HepG2 (cell line): ENCODE measurements at regions not wholly inside any gene's neighbourhood (a gene's known extent, or its start where the extent isn't known, plus 50 kb on each side); places are given as distances from the start of the nearest gene placed in this dataset.
A peak's percentile ranks its signal among the peaks of the same experiment; 100 is the strongest.

ENCODE experiments used
- ATAC-seq: fragments of 200-7000 bp; cut with Tn5 transposase; 3 replicates; pipeline ENCODE4 v1.9.1; 2020; ENCODE audit warnings: mild to moderate bottlenecking, moderate library complexity
- BruUV-seq: library from RNA; stranded (reverse); fragments of 400-500 nt; replicated peaks from 2 replicates; lab custom pipeline; 2021; lab: Mats Ljungman, UMichigan
- CTCF ChIA-PET: fragments of 300-600 bp; formaldehyde crosslinking; extraction: SDS; loops from one replicate; lab custom pipeline; 2021; ENCODE audit warnings: low total read pairs, inconsistent platforms, low intra/inter-chr PET ratio; lab: Yijun Ruan, JAX
- POLR2A ChIA-PET: fragments of 350-600 bp; sonication (Branson Sonifier 250); formaldehyde crosslinking; loops from one replicate; lab custom pipeline; 2020; ENCODE audit warnings: antibody characterized with exemption, inconsistent platforms; lab: Yijun Ruan, JAX
- DNase-seq: peaks from one replicate; pipeline ENCODE4 v3.0.0-alpha.2; 2015; ENCODE audit warnings: low spot score
- FAIRE-seq: peaks from 3 replicates; lab custom pipeline; 2011; peaks lifted over from hg19 to GRCh38; lab: Jason Lieb, UNC
- H2AFZ ChIP-seq: one replicate; pipeline ENCODE4 v1.6.1; 2011; ENCODE audit warnings: low read length, inconsistent platforms
- H3K27ac ChIP-seq: fragments of 300-600 bp; 3 replicates; pipeline ENCODE4 v1.8.0; 2011; ENCODE audit warnings: mixed run types, mild to moderate bottlenecking, mixed read lengths, low read length, inconsistent platforms; ENCODE audit not compliant: insufficient read depth; ENCODE audit errors: extremely low read length
- H3K27me3 ChIP-seq, 2 experiments: fragments of 200-600 bp in 1 of 2; 2 replicates in 1 of 2; 3 replicates in 1 of 2; pipeline versions ENCODE4 v1.6.0 to v1.8.0; 2011; ENCODE audit warnings: low read length in 2 of 2, mild to moderate bottlenecking in 2 of 2, moderate library complexity in 2 of 2, inconsistent platforms in 1 of 2; ENCODE audit not compliant: insufficient read depth in 2 of 2, control insufficient read depth in 1 of 2
- H3K36me3 ChIP-seq, 2 experiments: fragments of 200-600 bp in 1 of 2; replicated peaks in 1 of 2; 2 replicates in 1 of 2; 3 replicates in 1 of 2; pipeline versions ENCODE4 v1.5.1 to v1.8.0; 2011; ENCODE audit warnings: low read length in 2 of 2, inconsistent platforms in 1 of 2; ENCODE audit not compliant: insufficient read depth in 2 of 2, control insufficient read depth in 1 of 2
- H3K4me1 ChIP-seq: 2 replicates; pipeline ENCODE4 v1.5.1; 2012; ENCODE audit warnings: low read length, inconsistent platforms; ENCODE audit not compliant: insufficient read depth
- H3K4me2 ChIP-seq: 2 replicates; pipeline ENCODE4 v1.6.0; 2011; ENCODE audit warnings: low read depth, low read length, inconsistent platforms
- H3K4me3 ChIP-seq, 3 experiments: fragments of 200-600 bp in 1 of 3; sonication (generic), shearing (Covaris generic) in 1 of 3; replicated peaks in 1 of 3; 2 replicates each; pipeline ENCODE4 v1.5.1; 2011 to 2016; ENCODE audit warnings: low read length in 3 of 3, inconsistent platforms in 2 of 3, low read depth in 2 of 3, mild to moderate bottlenecking in 2 of 3, control low read depth in 1 of 3, mixed read lengths in 1 of 3; ENCODE audit not compliant: insufficient read depth in 1 of 3
- H3K79me2 ChIP-seq: one replicate; pipeline ENCODE4 v1.6.1; 2011; ENCODE audit warnings: low read length, inconsistent platforms; ENCODE audit not compliant: insufficient read depth
- H3K9ac ChIP-seq: 2 replicates; pipeline ENCODE4 v1.6.0; 2011; ENCODE audit warnings: mild to moderate bottlenecking, low read depth, low read length, inconsistent platforms; ENCODE audit not compliant: insufficient read depth
- H3K9me3 ChIP-seq: 2 replicates; pipeline ENCODE4 v1.5.1; 2012; ENCODE audit warnings: mild to moderate bottlenecking, low read length
- H4K20me1 ChIP-seq: 2 replicates; pipeline ENCODE4 v1.6.0; 2011; ENCODE audit warnings: inconsistent platforms, mild to moderate bottlenecking, low read length, moderate library complexity; ENCODE audit not compliant: insufficient read depth
- MAFF ChIP-seq: IDR thresholded peaks from 2 replicates; pipeline ENCODE4 v1.6.1; 2011; ENCODE audit warnings: low read depth, low read length, improper control_type of control experiment
- MAFK ChIP-seq, 2 experiments: IDR thresholded peaks in 1 of 2; conservative IDR thresholded peaks in 1 of 2; 2 replicates each; pipeline ENCODE4 v1.6.1; 2011; ENCODE audit warnings: improper control_type of control experiment in 2 of 2, low read length in 2 of 2
- MYC ChIP-seq: sonication (generic); formaldehyde crosslinking; IDR thresholded peaks from 2 replicates; pipeline ENCODE4 v1.9.0; 2021; ENCODE audit warnings: missing genetic modification reagents, borderline replicate concordance
- in situ Hi-C: cut with HindIII; loops from 2 replicates; pipeline ENCODE4 v1.10.0; 2017; ENCODE audit warnings: low pct_unique_long_range_greater_than_20kb; ENCODE audit not compliant: extremely low pct_ligation_motif_present
- intact Hi-C: fragments of 100-400 bp; cut with micrococcal nuclease; formaldehyde crosslinking; loops from one replicate; pipeline ENCODE4 v1.10.0; 2022; ENCODE audit not compliant: unreplicated experiment
- TF ChIP-seq, protein P1 (sequence below), 2 experiments: fragments of 450-650 bp in 1 of 2; sonication (generic) in 1 of 2; formaldehyde crosslinking in 1 of 2; IDR thresholded peaks; 2 replicates each; pipeline versions ENCODE4 v1.6.1 to v1.8.0; 2016 to 2022; ENCODE audit warnings: antibody characterized with exemption in 1 of 2, mild to moderate bottlenecking in 1 of 2, missing genetic modification reagents in 1 of 2

DNA sequence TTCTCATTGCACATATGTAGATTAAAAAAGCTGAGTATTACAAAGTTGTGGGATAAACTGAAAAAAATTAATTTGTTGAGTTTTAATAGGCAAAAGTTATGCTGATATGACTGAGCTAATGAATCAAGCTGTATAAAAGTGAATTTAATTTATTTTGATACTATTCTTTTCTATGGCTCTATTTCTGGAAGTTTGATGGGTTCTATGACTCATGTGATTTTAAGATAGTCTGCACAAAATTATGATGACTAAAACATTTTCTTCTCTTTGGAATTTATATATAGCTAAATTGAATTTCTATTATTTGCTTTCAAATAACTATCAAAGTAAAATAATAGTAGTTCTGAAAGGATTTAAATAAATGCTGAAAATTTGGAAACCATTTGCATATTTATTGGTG, 71.0 kb upstream of the MMADHC start:
- ChIA-PET CTCF (no interaction called here), POLR2A (no interaction called here)
- TF ChIP-seq MYC (CRISPR knock-in tag): no peak
- TF ChIP-seq MAFF: peak; percentile 45; the same call in 1 of the 2 replicates
- TF ChIP-seq, protein P1, sequence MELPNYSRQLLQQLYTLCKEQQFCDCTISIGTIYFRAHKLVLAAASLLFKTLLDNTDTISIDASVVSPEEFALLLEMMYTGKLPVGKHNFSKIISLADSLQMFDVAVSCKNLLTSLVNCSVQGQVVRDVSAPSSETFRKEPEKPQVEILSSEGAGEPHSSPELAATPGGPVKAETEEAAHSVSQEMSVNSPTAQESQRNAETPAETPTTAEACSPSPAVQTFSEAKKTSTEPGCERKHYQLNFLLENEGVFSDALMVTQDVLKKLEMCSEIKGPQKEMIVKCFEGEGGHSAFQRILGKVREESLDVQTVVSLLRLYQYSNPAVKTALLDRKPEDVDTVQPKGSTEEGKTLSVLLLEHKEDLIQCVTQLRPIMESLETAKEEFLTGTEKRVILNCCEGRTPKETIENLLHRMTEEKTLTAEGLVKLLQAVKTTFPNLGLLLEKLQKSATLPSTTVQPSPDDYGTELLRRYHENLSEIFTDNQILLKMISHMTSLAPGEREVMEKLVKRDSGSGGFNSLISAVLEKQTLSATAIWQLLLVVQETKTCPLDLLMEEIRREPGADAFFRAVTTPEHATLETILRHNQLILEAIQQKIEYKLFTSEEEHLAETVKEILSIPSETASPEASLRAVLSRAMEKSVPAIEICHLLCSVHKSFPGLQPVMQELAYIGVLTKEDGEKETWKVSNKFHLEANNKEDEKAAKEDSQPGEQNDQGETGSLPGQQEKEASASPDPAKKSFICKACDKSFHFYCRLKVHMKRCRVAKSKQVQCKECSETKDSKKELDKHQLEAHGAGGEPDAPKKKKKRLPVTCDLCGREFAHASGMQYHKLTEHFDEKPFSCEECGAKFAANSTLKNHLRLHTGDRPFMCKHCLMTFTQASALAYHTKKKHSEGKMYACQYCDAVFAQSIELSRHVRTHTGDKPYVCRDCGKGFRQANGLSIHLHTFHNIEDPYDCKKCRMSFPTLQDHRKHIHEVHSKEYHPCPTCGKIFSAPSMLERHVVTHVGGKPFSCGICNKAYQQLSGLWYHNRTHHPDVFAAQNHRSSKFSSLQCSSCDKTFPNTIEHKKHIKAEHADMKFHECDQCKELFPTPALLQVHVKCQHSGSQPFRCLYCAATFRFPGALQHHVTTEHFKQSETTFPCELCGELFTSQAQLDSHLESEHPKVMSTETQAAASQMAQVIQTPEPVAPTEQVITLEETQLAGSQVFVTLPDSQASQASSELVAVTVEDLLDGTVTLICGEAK (IDR thresholded peaks at IDR 0.05): no peak
- TF ChIP-seq, protein P1 (CRISPR knock-in tag; IDR thresholded peaks at IDR 0.05): no peak
- peak in 1 of 2 experiments; percentile 58; a peak in 2 of 4 replicates for TF ChIP-seq MAFK (conservative IDR thresholded peaks at IDR 0.05 in 1 of 2, IDR thresholded peaks at IDR 0.05 in 1 of 2; ENCODE audit: low read length in 2 of 2)
- intact Hi-C loops (no loop called here), in situ Hi-C loops (no loop called here)
- no peaks in the 10 kb centered on the region for H3K79me2 ChIP-seq
- H3K4me3 ChIP-seq: no peak overlapping the region
- no peak overlapping the region for H2AFZ ChIP-seq
- H3K27me3 ChIP-seq: no peaks in the 10 kb centered on the region
- no peaks in the 10 kb centered on the region for H4K20me1 ChIP-seq
- H3K9ac ChIP-seq: no peak overlapping the region
- no peaks in the 10 kb centered on the region for H3K4me1 ChIP-seq
- no peak for ATAC-seq
- no peaks in the 10 kb centered on the region for H3K36me3 ChIP-seq
- no peak overlapping the region for H3K4me2 ChIP-seq
- H3K27ac ChIP-seq: no peak overlapping the region
- no peak for FAIRE-seq
- H3K9me3 ChIP-seq: no peaks in the 10 kb centered on the region
- no TSS peak for BruUV-seq
- DNase-seq: no peak
